BE2C (cell line): ENCODE measurements at regions not wholly inside any gene's neighbourhood (a gene's known extent, or its start where the extent isn't known, plus 50 kb on each side); places are given as distances from the start of the nearest gene placed in this dataset.

Source experiments
- DNase-seq: peaks from one replicate; pipeline ENCODE4 v3.0.0-alpha.2; 2020
- H3K27me3 ChIP-seq: fragments of 250-450 bp; sonication (Bioruptor Pico); 2 replicates; pipeline ENCODE4 v1.5.1; 2020; ENCODE audit warnings: mild to moderate bottlenecking
- H3K36me3 ChIP-seq: fragments of 250-450 bp; sonication (Bioruptor Pico); 2 replicates; pipeline ENCODE4 v1.5.1; 2020; ENCODE audit warnings: mild to moderate bottlenecking
- H3K4me1 ChIP-seq: fragments of 250-450 bp; sonication (Bioruptor Pico); 2 replicates; pipeline ENCODE4 v1.5.1; 2020
- H3K4me3 ChIP-seq: 2 replicates; pipeline ENCODE4 v1.5.1; 2011; ENCODE audit warnings: low read depth, low read length
- H3K9me3 ChIP-seq: fragments of 250-450 bp; sonication (Bioruptor Pico); 2 replicates; pipeline ENCODE4 v1.5.1; 2020
- CTCF ChIP-seq: IDR thresholded peaks from 2 replicates; pipeline ENCODE4 v1.5.1; 2012; ENCODE audit warnings: mild to moderate bottlenecking, low read depth, low read length

DNA sequence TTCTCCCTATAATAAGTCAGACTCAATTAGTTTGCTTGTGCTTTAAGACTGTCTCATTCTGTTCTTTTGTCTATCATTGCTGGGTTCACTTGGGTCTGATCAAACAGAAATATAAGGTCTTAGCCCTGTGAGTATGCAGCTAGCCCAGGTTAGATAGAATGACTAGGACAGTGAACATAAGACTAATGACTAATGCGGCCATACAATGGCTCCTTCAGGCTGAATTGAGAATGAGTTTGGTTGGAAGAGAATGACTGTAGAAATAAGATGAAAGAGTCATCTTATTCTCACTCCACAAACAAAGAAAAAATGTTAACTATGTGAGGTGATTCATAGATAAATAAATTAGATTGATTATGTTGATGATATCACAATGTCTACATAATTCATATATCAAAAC, 50.1 kb upstream of the OBI1 start:
- DNase-seq, result no peak
- Histone ChIP-seq H3K27me3 (no peaks in the 10 kb centered on the region), H3K4me1 (no peaks in the 10 kb centered on the region), H3K9me3 (no peaks in the 10 kb centered on the region), H3K36me3 (no peaks in the 10 kb centered on the region), H3K4me3 (no peak overlapping the region)
- TF ChIP-seq CTCF, result no peak
